ENCODE measurements at regions not wholly inside any gene's neighbourhood (a gene's known extent, or its start where the extent isn't known, plus 50 kb on each side); places are given as distances from the start of the nearest gene placed in this dataset.

DNA sequence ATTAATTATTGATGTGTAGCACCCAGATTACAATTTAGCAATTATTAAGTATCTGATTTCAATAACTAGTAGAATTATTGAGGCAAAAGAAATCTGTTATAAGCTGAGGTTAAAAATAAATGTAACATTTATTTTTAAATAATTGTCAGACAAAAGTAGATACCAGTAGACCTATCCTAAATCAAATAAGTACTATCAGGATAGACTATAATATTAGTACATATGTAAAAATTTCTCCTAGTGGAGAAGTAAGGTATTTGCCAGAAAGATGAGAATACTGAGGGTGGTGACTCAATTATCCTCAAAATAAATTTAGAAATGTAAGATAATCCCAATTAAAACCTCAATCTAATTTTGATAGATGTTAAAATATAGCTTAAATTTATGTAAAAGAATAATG is 377.8 kb upstream of the CHRM3 start:
- TF ChIP-seq CTCF (conservative IDR thresholded peaks at IDR 0.05; ENCODE audit: low read length) (no peak), EZH2phosphoT487 (IDR thresholded peaks at IDR 0.05; ENCODE audit: borderline replicate concordance) (no peak)
